CD4-positive, CD25-positive, alpha-beta regulatory T cell (primary cell): ENCODE measurements at regions not wholly inside any gene's neighbourhood (a gene's known extent, or its start where the extent isn't known, plus 50 kb on each side); places are given as distances from the start of the nearest gene placed in this dataset.

Experiments used
- ATAC-seq, 2 donors: fragments of 150-1000 bp; cut with Tn5 transposase; one replicate each; pipeline ENCODE4 v1.10.0; 2021; ENCODE audit warnings: low read depth in 2 of 2, moderate number of reproducible peaks in 2 of 2, moderate library complexity in 1 of 2
- DNase-seq, 3 donors: peaks; one replicate each; pipeline versions ENCODE4 v3.0.0 to v3.0.0-alpha.2; 2012 to 2022; ENCODE audit warnings: mixed read lengths in 1 of 3
- H3K27ac ChIP-seq: one replicate; pipeline ENCODE4 v1.7.0; 2013; ENCODE audit warnings: mild to moderate bottlenecking, low read length; ENCODE audit not compliant: insufficient read depth, poor library complexity, severe bottlenecking
- H3K27me3 ChIP-seq: one replicate; pipeline ENCODE4 v1.7.0; 2013; ENCODE audit warnings: low read length; ENCODE audit not compliant: control insufficient read depth, insufficient read depth
- H3K36me3 ChIP-seq: one replicate; pipeline ENCODE4 v1.7.0; 2013; ENCODE audit warnings: mild to moderate bottlenecking, low read length, moderate library complexity; ENCODE audit not compliant: control insufficient read depth, insufficient read depth
- H3K4me1 ChIP-seq: 2 replicates; pipeline ENCODE4 v1.7.0; 2013; ENCODE audit warnings: mild to moderate bottlenecking, low read length; ENCODE audit not compliant: insufficient read depth, control insufficient read depth, poor library complexity, severe bottlenecking
- H3K4me3 ChIP-seq: one replicate; pipeline ENCODE4 v1.7.0; 2013; ENCODE audit warnings: low read depth, mild to moderate bottlenecking, low read length, moderate library complexity
- H3K9me3 ChIP-seq, 2 experiments: 1 replicate in 1 of 2; 2 replicates in 1 of 2; pipeline ENCODE4 v1.7.0; 2013; ENCODE audit warnings: low read length in 2 of 2, mild to moderate bottlenecking in 1 of 2, moderate library complexity in 1 of 2; ENCODE audit not compliant: control insufficient read depth in 2 of 2
- H3K27ac Mint-ChIP-seq, 3 donors: one replicate each; pipeline ENCODE4 v1.8.0; 2020 to 2022; ENCODE audit warnings: mild to moderate bottlenecking in 3 of 3, mixed read lengths in 3 of 3, moderate library complexity in 2 of 3
- H3K27me3 Mint-ChIP-seq: one replicate; pipeline ENCODE4 v1.8.0; 2022; ENCODE audit warnings: mild to moderate bottlenecking, mixed read lengths
- H3K36me3 Mint-ChIP-seq: one replicate; pipeline ENCODE4 v1.8.0; 2020; ENCODE audit warnings: mixed read lengths
- H3K4me1 Mint-ChIP-seq, 4 donors: one replicate each; pipeline ENCODE4 v1.8.0; 2020 to 2022; ENCODE audit warnings: mixed read lengths in 4 of 4, mild to moderate bottlenecking in 1 of 4
- H3K4me3 Mint-ChIP-seq, 4 donors: one replicate each; pipeline ENCODE4 v1.8.0; 2020 to 2022; ENCODE audit warnings: mild to moderate bottlenecking in 4 of 4, mixed read lengths in 4 of 4, moderate library complexity in 3 of 4
- H3K9me3 Mint-ChIP-seq, 7 donors: one replicate each; pipeline ENCODE4 v1.8.0; 2020 to 2022; ENCODE audit warnings: mixed read lengths in 7 of 7, mild to moderate bottlenecking in 3 of 7, moderate library complexity in 2 of 7

DNA sequence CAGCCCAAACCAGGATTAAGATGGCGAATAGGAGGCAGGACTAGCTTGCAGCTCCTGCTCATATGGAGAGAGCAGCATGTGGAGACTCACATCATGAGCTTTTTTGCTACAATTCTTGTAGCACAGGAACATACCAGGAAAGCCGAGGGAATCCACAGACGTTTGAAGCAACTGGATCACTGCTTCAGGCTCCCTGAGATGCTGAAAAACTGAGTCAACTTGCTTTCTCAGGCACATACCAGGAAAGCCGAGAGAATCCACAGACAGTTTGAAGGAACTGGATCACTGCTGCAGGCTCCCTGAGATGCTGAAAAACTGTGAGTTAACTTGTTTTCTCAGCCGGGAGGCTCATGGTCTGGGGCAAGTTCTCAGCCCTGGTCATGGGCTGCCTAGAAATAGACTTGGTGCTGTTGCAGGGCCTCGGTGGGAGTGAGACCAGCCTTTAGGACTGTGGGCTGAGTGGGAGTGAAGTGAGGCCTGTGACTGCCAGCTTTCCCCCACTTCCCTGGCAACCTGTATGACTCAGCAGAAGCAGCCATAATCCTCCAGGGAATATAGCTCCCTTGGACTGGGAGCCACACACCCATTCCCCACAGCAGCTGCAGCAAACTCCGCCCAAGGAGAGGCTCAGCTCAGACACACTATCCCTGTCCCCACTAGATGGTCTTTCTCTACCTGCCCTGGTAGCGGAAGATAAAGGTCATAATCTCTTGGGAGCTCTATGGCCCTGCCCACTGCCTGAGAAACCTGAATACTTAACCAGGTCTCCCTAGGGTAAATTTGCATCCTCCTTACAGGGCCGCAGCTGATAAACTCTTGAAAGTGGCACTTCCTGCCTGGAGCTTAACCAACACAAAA is 51.9 kb upstream of the PFN2 start:
- ATAC-seq (no peak), DNase-seq (no peak)
- no peaks in the 10 kb centered on the region for H3K9me3 ChIP-seq
- no peak overlapping the region for H3K27ac Mint-ChIP-seq
- H3K4me3 ChIP-seq = no peak overlapping the region
- H3K4me3 Mint-ChIP-seq = no peak overlapping the region
- H3K36me3 ChIP-seq = no peaks in the 10 kb centered on the region
- H3K4me1 ChIP-seq = no peaks in the 10 kb centered on the region
- H3K27ac ChIP-seq = no peak overlapping the region
- H3K36me3 Mint-ChIP-seq = no peaks in the 10 kb centered on the region
- peaks cover 6% of the 10 kb centered on the region for H3K27me3 Mint-ChIP-seq
- H3K9me3 Mint-ChIP-seq = peaks cover 0 to 28% (median 5%) of the 10 kb centered on the region in 7 donors
- no peaks in the 10 kb centered on the region for H3K4me1 Mint-ChIP-seq
- peaks cover 2% of the 10 kb centered on the region for H3K27me3 ChIP-seq

DNA sequence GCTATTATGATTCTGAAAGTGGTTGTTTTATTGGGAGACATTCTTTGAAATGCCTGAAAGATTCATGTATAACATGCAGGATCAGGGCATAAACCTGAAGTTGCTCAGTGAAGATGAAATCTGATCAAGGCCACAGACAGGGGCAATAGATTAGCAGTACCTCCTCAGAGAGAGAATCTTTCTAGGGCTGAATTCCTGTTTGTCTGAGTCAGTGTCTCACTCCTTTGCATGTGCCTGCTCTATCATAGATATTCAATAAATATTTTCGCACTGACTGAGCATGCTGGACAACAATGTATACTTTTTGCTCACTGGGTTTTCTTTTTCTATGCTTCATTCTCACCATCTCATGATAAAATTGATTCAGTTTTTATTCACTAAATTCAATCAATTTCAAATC is 49.8 kb upstream of the PFN2 start:
- Histone ChIP-seq H3K9me3 (no peaks in the 10 kb centered on the region), H3K36me3 (no peaks in the 10 kb centered on the region), H3K27me3 (peaks cover 2% of the 10 kb centered on the region), H3K27ac (no peak overlapping the region), H3K4me3 (no peak overlapping the region), H3K4me1 (no peaks in the 10 kb centered on the region)
- peaks cover 12% of the 10 kb centered on the region for H3K27me3 Mint-ChIP-seq
- no peak for ATAC-seq
- DNase-seq = no peak
- no peaks in the 10 kb centered on the region for H3K36me3 Mint-ChIP-seq
- H3K9me3 Mint-ChIP-seq = peaks cover 0 to 20% (median 5%) of the 10 kb centered on the region in 7 donors
- no peak overlapping the region for H3K27ac Mint-ChIP-seq
- H3K4me3 Mint-ChIP-seq = no peak overlapping the region
- no peaks in the 10 kb centered on the region for H3K4me1 Mint-ChIP-seq
